Mucosa of descending colon (tissue), 3 donors: ENCODE measurements at regions not wholly inside any gene's neighbourhood (a gene's known extent, or its start where the extent isn't known, plus 50 kb on each side); places are given as distances from the start of the nearest gene placed in this dataset.
"Not testable (repeated sequence)": the region's sequence is repeated elsewhere in the genome, so short reads cannot be mapped to it uniquely, and the experiment has no call there.

Experiments used
- ATAC-seq: fragments of 200-7000 bp; cut with Tn5 transposase; one replicate; pipeline ENCODE4 v1.9.1; 2020; ENCODE audit warnings: mild to moderate bottlenecking, moderate library complexity
- DNase-seq, 3 donors: peaks; one replicate each; pipeline ENCODE4 v3.0.0-alpha.2; 2020
- H3K36me3 ChIP-seq: fragments of 200-600 bp; one replicate; pipeline ENCODE4 v1.8.0; 2021; ENCODE audit warnings: low read depth, mild to moderate bottlenecking
- H3K4me1 ChIP-seq: fragments of 200-600 bp; one replicate; pipeline ENCODE4 v1.8.0; 2021; ENCODE audit warnings: low read depth, mild to moderate bottlenecking
- H3K4me3 ChIP-seq: fragments of 200-600 bp; one replicate; pipeline ENCODE4 v1.8.0; 2021; ENCODE audit warnings: mild to moderate bottlenecking
- H3K9me3 ChIP-seq: fragments of 200-600 bp; one replicate; pipeline ENCODE4 v1.8.0; 2021; ENCODE audit warnings: mild to moderate bottlenecking
- intact Hi-C, 2 donors: fragments of 100-400 bp; cut with DNase I in 1 of 2; cut with micrococcal nuclease in 1 of 2; formaldehyde crosslinking; loops; one replicate each; pipeline versions ENCODE4 v1.11.0 to v1.11.1; 2022; cut with DNase I, micrococcal nuclease
- TF ChIP-seq, protein P1 (sequence below): fragments of 200-600 bp; IDR thresholded peaks from one replicate; pipeline ENCODE4 v1.8.0; 2022; ENCODE audit warnings: antibody characterized with exemption, mild to moderate bottlenecking
- donor health status: DM: no; HTN: no; CAD: no; lungs with moderate emphysema.
- donor health status: DM: no; HTN: no; CAD: no.
- donor health status: DM: no; HTN: yes; CAD: no.

DNA sequence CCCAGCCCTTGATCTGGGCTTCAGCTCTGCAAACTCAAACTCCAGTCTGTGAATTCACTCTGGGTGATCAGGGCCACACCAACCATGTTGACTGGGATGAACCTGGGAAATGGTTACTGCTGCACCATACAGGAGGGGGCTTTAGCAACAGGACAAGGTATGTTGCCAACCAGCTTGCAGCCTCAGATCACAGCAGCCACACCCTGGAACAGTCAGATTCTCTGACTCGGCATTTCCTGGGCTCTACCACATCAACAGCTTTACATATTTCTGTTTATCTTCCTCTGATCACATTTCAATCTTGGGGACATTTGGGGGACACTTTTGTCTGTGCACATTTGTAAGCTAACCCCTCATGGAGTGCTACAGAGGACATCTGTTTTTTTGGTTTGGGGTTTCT, 267.0 kb upstream of the NCAM1 start:
- no peak for DNase-seq
- intact Hi-C loops, result no loop called here
- TF ChIP-seq, protein P1, sequence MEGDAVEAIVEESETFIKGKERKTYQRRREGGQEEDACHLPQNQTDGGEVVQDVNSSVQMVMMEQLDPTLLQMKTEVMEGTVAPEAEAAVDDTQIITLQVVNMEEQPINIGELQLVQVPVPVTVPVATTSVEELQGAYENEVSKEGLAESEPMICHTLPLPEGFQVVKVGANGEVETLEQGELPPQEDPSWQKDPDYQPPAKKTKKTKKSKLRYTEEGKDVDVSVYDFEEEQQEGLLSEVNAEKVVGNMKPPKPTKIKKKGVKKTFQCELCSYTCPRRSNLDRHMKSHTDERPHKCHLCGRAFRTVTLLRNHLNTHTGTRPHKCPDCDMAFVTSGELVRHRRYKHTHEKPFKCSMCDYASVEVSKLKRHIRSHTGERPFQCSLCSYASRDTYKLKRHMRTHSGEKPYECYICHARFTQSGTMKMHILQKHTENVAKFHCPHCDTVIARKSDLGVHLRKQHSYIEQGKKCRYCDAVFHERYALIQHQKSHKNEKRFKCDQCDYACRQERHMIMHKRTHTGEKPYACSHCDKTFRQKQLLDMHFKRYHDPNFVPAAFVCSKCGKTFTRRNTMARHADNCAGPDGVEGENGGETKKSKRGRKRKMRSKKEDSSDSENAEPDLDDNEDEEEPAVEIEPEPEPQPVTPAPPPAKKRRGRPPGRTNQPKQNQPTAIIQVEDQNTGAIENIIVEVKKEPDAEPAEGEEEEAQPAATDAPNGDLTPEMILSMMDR, result no peak
- Histone ChIP-seq H3K4me3 (no peak overlapping the region), H3K36me3 (no peaks in the 10 kb centered on the region), H3K4me1 (no peaks in the 10 kb centered on the region), H3K9me3 (no peaks in the 10 kb centered on the region)
- ATAC-seq, result no peak

DNA sequence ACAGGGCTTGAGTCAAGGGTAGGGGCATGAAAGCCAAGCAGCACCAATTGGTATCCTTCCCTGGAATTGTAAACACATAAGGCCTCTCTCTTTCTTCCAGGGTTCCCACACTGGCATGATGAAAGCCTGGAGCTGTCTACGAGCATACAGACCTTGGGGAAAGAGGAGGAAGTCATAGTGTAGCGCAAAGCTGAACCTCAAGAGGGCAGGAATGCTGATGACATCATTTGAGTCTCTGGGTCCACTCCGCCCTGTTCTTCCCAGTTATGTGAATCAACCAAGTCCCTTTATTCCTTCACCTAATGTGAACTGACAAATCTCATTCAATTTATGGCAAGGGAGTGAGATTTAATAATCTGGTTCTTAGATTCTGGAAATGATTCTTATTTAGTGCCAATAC, 266.4 kb upstream of the NCAM1 start:
- DNase-seq (no peak), ATAC-seq (no peak)
- Histone ChIP-seq H3K4me1 (no peaks in the 10 kb centered on the region), H3K36me3 (no peaks in the 10 kb centered on the region), H3K4me3 (no peak overlapping the region), H3K9me3 (no peaks in the 10 kb centered on the region)
- TF ChIP-seq, protein P1, result no peak
- intact Hi-C loops, result no loop called here

DNA sequence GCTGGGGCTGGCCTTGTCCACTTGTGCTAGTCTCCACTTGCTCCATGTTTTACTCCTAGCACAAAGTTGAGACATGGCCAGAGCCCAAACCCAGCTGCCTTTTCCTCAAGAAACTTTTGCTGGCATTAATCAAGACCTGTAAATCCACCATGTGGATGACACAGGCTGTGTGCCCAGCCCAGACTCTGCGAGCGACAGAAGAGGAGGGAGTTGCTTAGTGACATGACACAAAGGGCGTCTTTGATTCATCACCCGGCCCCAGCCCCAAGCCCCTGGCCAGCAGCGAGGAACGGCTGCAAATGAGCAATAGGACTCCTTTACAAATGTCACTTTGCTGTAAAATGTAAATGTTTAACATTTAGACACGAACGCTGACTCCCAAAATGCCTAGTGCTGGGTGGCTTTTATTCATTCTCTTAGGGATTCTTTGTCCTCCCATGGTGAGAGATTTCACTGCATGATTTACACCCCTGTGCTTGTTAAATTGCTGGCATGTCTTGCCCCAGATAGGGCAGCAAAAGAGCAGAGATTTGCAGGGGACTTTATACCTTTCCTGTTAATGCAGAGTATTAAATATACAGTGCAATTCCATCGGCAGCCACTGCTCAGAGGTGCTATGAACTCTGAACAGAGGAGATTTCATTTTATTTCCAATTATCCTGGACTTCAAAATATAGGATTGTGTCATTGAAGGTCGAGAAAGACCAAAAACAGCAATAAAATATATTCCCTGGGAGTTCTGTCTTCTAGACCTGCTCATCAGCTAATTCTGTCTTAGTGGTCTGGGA, 263.6 kb upstream of the NCAM1 start:
- Histone ChIP-seq H3K4me1 (no peaks in the 10 kb centered on the region), H3K36me3 (no peaks in the 10 kb centered on the region), H3K9me3 (no peaks in the 10 kb centered on the region), H3K4me3 (no peak overlapping the region)
- ATAC-seq (no peak), DNase-seq (no peak)
- intact Hi-C loops, result no loop called here
- TF ChIP-seq, protein P1, result no peak

DNA sequence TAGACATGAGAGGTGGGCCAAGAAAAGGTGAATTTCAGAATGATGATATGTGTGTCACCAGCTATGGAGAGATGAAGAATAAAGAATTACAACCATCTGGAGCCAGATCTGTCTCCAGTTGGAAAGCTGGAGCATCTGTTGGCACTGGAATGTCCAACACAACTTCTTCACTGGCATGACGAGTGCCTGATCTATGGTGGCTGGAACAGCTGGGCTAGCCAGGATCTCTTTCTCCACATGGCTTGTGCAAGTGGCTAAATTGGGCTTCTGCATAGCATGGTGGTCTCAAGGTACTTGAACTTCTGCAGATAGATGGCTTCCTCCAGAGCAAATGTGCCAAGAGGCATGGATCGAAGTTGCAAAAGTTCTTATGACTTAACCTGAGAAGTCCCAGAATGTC, 256.1 kb upstream of the NCAM1 start:
- H3K36me3 ChIP-seq, result no peaks in the 10 kb centered on the region
- intact Hi-C loops, result no loop called here
- TF ChIP-seq, protein P1, result no peak
- H3K4me3 ChIP-seq, result no peak overlapping the region
- no peak for ATAC-seq
- no peak for DNase-seq
- H3K4me1 ChIP-seq, result no peaks in the 10 kb centered on the region
- no peaks in the 10 kb centered on the region for H3K9me3 ChIP-seq

DNA sequence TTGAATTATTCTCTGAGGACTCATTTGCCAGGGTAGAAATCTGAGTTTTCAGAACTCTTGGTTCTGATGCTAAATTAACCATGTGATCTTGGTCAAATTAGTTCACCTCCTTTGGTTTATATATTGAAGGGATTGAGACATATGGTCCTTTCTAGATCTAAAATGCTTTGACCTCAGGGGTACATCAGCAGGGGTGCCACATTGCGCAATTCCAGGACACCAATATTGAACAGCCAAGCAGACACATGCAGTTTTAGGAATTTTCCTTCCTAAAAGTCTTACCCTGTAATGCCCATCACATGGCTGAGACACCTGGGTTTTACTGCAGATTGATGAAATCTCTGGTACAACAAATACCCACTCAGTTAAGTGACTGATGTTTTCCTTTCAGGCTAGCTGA, 254.4 kb upstream of the NCAM1 start:
- TF ChIP-seq, protein P1, result no peak
- no peak for DNase-seq
- no peaks in the 10 kb centered on the region for H3K9me3 ChIP-seq
- H3K4me1 ChIP-seq, result no peaks in the 10 kb centered on the region
- intact Hi-C loops, result no loop called here
- no peak for ATAC-seq
- H3K36me3 ChIP-seq, result no peaks in the 10 kb centered on the region
- no peak overlapping the region for H3K4me3 ChIP-seq

DNA sequence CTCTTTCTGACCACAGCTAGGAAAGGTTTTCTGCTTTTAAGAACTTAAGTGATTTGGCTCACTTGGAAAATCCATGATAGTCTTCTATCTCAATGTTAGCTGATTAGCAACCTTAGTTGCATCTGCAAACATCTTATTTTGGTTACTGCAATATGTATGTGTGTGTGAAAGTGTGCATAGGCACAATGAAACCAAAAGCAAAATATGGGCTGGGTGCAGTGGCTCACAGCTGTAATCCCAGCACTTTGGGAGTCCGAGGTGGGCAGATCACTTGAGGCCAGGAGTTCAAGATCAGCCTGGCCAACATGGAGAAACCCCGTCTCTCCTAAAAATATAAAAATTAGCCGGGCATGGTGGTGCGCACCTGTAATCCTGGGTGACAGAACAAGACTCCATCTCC, 246.9 kb upstream of the NCAM1 start:
- H3K9me3 ChIP-seq, H3K4me3 ChIP-seq, ATAC-seq, intact Hi-C loops, H3K36me3 ChIP-seq, DNase-seq, H3K4me1 ChIP-seq: not testable (repeated sequence)
